Neural cell (in vitro differentiated cells): ENCODE measurements at regions not wholly inside any gene's neighbourhood (a gene's known extent, or its start where the extent isn't known, plus 50 kb on each side); places are given as distances from the start of the nearest gene placed in this dataset.

Source experiments
- H2AFZ ChIP-seq: fragments of 200-600, 300-800 bp; sonication (generic), shearing (Covaris generic); 2 replicates; pipeline ENCODE4 v1.6.0; 2014; ENCODE audit warnings: low read depth, mild to moderate bottlenecking, antibody characterized with exemption, low read length, moderate library complexity
- H3F3A ChIP-seq: fragments of 200-600 bp; shearing (Covaris generic); 2 replicates; pipeline ENCODE4 v1.6.1; 2016; ENCODE audit warnings: mild to moderate bottlenecking, moderate library complexity, mixed read lengths, antibody characterized with exemption, low read length; ENCODE audit not compliant: insufficient read depth, poor library complexity, severe bottlenecking
- H3K27ac ChIP-seq: fragments of 200-600, 300-800 bp; sonication (generic), shearing (Covaris generic); 2 replicates; pipeline ENCODE4 v1.5.1; 2014; ENCODE audit warnings: mild to moderate bottlenecking, low read length, moderate library complexity
- H3K27me3 ChIP-seq: fragments of 300-800, 200-600 bp; sonication (generic), shearing (Covaris generic); 2 replicates; pipeline ENCODE4 v1.6.0; 2014; ENCODE audit warnings: mild to moderate bottlenecking, low read depth, low read length, moderate library complexity; ENCODE audit not compliant: insufficient read depth
- H3K36me3 ChIP-seq: fragments of 300-800, 200-600 bp; sonication (generic), shearing (Covaris generic); 2 replicates; pipeline ENCODE4 v1.5.1; 2014; ENCODE audit warnings: mild to moderate bottlenecking, antibody characterized with exemption, low read length, moderate library complexity; ENCODE audit not compliant: insufficient read depth
- H3K4me2 ChIP-seq: fragments of 300-800, 200-600 bp; sonication (generic), shearing (Covaris generic); 2 replicates; pipeline ENCODE4 v1.6.0; 2014; ENCODE audit warnings: mild to moderate bottlenecking, low read length
- H3K4me3 ChIP-seq: fragments of 300-800, 200-600 bp; sonication (generic), shearing (Covaris generic); 2 replicates; pipeline ENCODE4 v1.5.1; 2014; ENCODE audit warnings: mild to moderate bottlenecking, low read length, moderate library complexity
- H3K79me2 ChIP-seq: fragments of 200-600 bp; shearing (Covaris generic); replicated peaks from 2 replicates; pipeline ENCODE4 v1.6.0; 2014; ENCODE audit warnings: mild to moderate bottlenecking, low read length, moderate library complexity; ENCODE audit not compliant: insufficient read depth
- H3K9ac ChIP-seq: fragments of 300-800, 200-600 bp; sonication (generic), shearing (Covaris generic); 2 replicates; pipeline ENCODE4 v1.6.1; 2016; ENCODE audit warnings: mild to moderate bottlenecking, low read length, mixed read lengths
- H3K9me2 ChIP-seq: fragments of 200-600 bp; shearing (Covaris generic); 2 replicates; pipeline ENCODE4 v1.6.1; 2016; ENCODE audit warnings: mild to moderate bottlenecking, low read length, mixed read lengths; ENCODE audit not compliant: insufficient read depth
- H3K9me3 ChIP-seq: fragments of 200-600, 300-800 bp; sonication (generic), shearing (Covaris generic); 2 replicates; pipeline ENCODE4 v1.6.1; 2016; ENCODE audit warnings: mild to moderate bottlenecking, mixed run types, low read length, moderate library complexity, mixed read lengths
- H4K20me1 ChIP-seq: fragments of 200-600 bp; shearing (Covaris generic); 2 replicates; pipeline ENCODE4 v1.6.1; 2016; ENCODE audit warnings: mild to moderate bottlenecking, mixed run types; ENCODE audit not compliant: insufficient read depth
- CTCF ChIP-seq: fragments of 450-650 bp; IDR thresholded peaks from 2 replicates; pipeline ENCODE4 v1.5.1; 2014; ENCODE audit warnings: antibody characterized with exemption, mild to moderate bottlenecking, moderate library complexity; ENCODE audit not compliant: poor library complexity, severe bottlenecking
- EP300 ChIP-seq: fragments of 450-650 bp; conservative IDR thresholded peaks from 2 replicates; pipeline ENCODE4 v1.6.1; 2014; ENCODE audit warnings: antibody characterized with exemption, mild to moderate bottlenecking, moderate library complexity; ENCODE audit not compliant: poor library complexity, severe bottlenecking
- EZH2 ChIP-seq: fragments of 200-600, 300-800 bp; shearing (Covaris generic), sonication (generic); IDR thresholded peaks from 2 replicates; pipeline ENCODE4 v1.6.1; 2014; ENCODE audit warnings: antibody characterized with exemption, low read length, borderline replicate concordance, mild to moderate bottlenecking; ENCODE audit not compliant: insufficient read depth, poor library complexity, severe bottlenecking
- MXI1 ChIP-seq: fragments of 450-650 bp; conservative IDR thresholded peaks from 2 replicates; pipeline ENCODE4 v1.6.1; 2014; ENCODE audit warnings: antibody characterized with exemption, mild to moderate bottlenecking; ENCODE audit not compliant: poor library complexity, severe bottlenecking
- POLR2AphosphoS5 ChIP-seq: IDR thresholded peaks from 2 replicates; pipeline ENCODE4 v1.6.1; 2012
- RAD21 ChIP-seq: fragments of 450-650 bp; conservative IDR thresholded peaks from 2 replicates; pipeline ENCODE4 v1.6.1; 2014; ENCODE audit warnings: antibody characterized with exemption, mild to moderate bottlenecking, moderate library complexity
- REST ChIP-seq: IDR thresholded peaks from 2 replicates; pipeline ENCODE4 v1.6.1; 2012; ENCODE audit warnings: borderline replicate concordance
- SMC3 ChIP-seq: fragments of 450-650 bp; conservative IDR thresholded peaks from 2 replicates; pipeline ENCODE4 v1.6.1; 2014; ENCODE audit warnings: antibody characterized with exemption, mild to moderate bottlenecking, moderate library complexity; ENCODE audit not compliant: poor library complexity
- TAF1 ChIP-seq: IDR thresholded peaks from 2 replicates; pipeline ENCODE4 v1.6.1; 2012; ENCODE audit warnings: low read depth

GRCh38 chr3:106371971-106372805, 503.4 kb upstream of the CBLB start:
- TF ChIP-seq RAD21: no peak
- no peak for TF ChIP-seq EP300
- TF ChIP-seq SMC3: no peak
- no peak for TF ChIP-seq REST
- no peak for TF ChIP-seq POLR2AphosphoS5
- no peak for TF ChIP-seq MXI1
- TF ChIP-seq TAF1: no peak
- no peak for TF ChIP-seq CTCF
- TF ChIP-seq EZH2: no peak
- H3K9me3 ChIP-seq: no peaks in the 10 kb centered on the region
- H3K9ac ChIP-seq: no peak overlapping the region
- no peak overlapping the region for H3K4me2 ChIP-seq
- H3K27me3 ChIP-seq: no peaks in the 10 kb centered on the region
- no peak overlapping the region for H2AFZ ChIP-seq
- H3K4me3 ChIP-seq: no peak overlapping the region
- H4K20me1 ChIP-seq: no peaks in the 10 kb centered on the region
- no peak overlapping the region for H3K27ac ChIP-seq
- no peaks in the 10 kb centered on the region for H3K9me2 ChIP-seq
- H3F3A ChIP-seq: no peaks in the 10 kb centered on the region
- no peaks in the 10 kb centered on the region for H3K36me3 ChIP-seq
- no peaks in the 10 kb centered on the region for H3K79me2 ChIP-seq

- Histone ChIP-seq H3K9me2 (no peaks in the 10 kb centered on the region), H3K4me3 (no peak overlapping the region), H3K27me3 (no peaks in the 10 kb centered on the region), H4K20me1 (no peaks in the 10 kb centered on the region), H2AFZ (no peak overlapping the region), H3K27ac (no peak overlapping the region), H3K9me3 (no peaks in the 10 kb centered on the region), H3K79me2 (no peaks in the 10 kb centered on the region), H3K9ac (no peak overlapping the region), H3F3A (no peaks in the 10 kb centered on the region), H3K36me3 (no peaks in the 10 kb centered on the region), H3K4me2 (no peak overlapping the region)
- TF ChIP-seq REST: no peak
- TF ChIP-seq TAF1: no peak
- no peak for TF ChIP-seq EP300
- no peak for TF ChIP-seq EZH2
- no peak for TF ChIP-seq RAD21
- no peak for TF ChIP-seq MXI1
- no peak for TF ChIP-seq POLR2AphosphoS5
These were observed 504.0 kb upstream of the CBLB start for GRCh38 chr3:106372806-106373190.
